Mesothelial cell of epicardium (in vitro differentiated cells): ENCODE measurements at regions not wholly inside any gene's neighbourhood (a gene's known extent, or its start where the extent isn't known, plus 50 kb on each side); places are given as distances from the start of the nearest gene placed in this dataset.
"Not testable (repeated sequence)": the region's sequence is repeated elsewhere in the genome, so short reads cannot be mapped to it uniquely, and the experiment has no call there.

Source experiments
- DNase-seq, 2 experiments: peaks; one replicate each; pipeline ENCODE4 v3.0.0; 2021; ENCODE audit warnings: low spot score in 2 of 2; ENCODE audit not compliant: unreplicated experiment in 2 of 2
- H3K27ac Mint-ChIP-seq: 2 replicates; pipeline ENCODE4 v1.8.0; 2021; ENCODE audit warnings: mixed read lengths
- H3K27me3 Mint-ChIP-seq: 2 replicates; pipeline ENCODE4 v1.8.0; 2021; ENCODE audit warnings: low read depth, mixed read lengths
- H3K36me3 Mint-ChIP-seq: 2 replicates; pipeline ENCODE4 v1.8.0; 2021; ENCODE audit warnings: mixed read lengths
- H3K4me1 Mint-ChIP-seq: 2 replicates; pipeline ENCODE4 v1.8.0; 2021; ENCODE audit warnings: mixed read lengths
- H3K4me3 Mint-ChIP-seq: 2 replicates; pipeline ENCODE4 v1.8.0; 2021; ENCODE audit warnings: mild to moderate bottlenecking, moderate library complexity, mixed read lengths
- H3K9me3 Mint-ChIP-seq: 2 replicates; pipeline ENCODE4 v1.8.0; 2021; ENCODE audit warnings: mixed read lengths
- TF ChIP-seq, protein P1 (sequence below): fragments of 200-600 bp; sonication (generic); IDR thresholded peaks from one replicate; pipeline ENCODE4 v1.5.0; 2021; ENCODE audit warnings: antibody characterized with exemption; ENCODE audit not compliant: unreplicated experiment

DNA sequence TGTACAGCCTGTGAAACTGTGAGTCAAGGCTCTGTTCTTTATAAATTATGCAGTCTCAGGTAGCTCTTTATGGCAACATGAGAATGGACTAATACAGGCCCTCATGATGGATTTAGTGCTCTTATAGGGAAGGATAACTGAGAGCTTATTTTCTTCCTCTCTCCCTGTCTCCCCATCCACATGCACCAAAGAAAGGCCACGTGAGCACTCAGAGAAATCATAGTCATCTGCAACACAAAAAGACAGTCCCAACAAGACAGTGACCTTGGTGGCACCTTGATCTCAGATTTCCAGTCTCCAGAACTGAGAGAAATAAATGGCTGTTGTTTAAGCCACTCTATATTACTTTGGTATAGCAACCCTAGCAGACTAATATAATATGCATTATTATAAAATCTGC, 2133.6 kb upstream of the ACO1 start:
- Mint-ChIP-seq H3K27me3 (no peaks in the 10 kb centered on the region), H3K4me1 (no peaks in the 10 kb centered on the region), H3K9me3 (no peaks in the 10 kb centered on the region), H3K4me3 (no peak overlapping the region), H3K27ac (no peak overlapping the region), H3K36me3 (no peaks in the 10 kb centered on the region)
- no peak for DNase-seq
- TF ChIP-seq, protein P1, sequence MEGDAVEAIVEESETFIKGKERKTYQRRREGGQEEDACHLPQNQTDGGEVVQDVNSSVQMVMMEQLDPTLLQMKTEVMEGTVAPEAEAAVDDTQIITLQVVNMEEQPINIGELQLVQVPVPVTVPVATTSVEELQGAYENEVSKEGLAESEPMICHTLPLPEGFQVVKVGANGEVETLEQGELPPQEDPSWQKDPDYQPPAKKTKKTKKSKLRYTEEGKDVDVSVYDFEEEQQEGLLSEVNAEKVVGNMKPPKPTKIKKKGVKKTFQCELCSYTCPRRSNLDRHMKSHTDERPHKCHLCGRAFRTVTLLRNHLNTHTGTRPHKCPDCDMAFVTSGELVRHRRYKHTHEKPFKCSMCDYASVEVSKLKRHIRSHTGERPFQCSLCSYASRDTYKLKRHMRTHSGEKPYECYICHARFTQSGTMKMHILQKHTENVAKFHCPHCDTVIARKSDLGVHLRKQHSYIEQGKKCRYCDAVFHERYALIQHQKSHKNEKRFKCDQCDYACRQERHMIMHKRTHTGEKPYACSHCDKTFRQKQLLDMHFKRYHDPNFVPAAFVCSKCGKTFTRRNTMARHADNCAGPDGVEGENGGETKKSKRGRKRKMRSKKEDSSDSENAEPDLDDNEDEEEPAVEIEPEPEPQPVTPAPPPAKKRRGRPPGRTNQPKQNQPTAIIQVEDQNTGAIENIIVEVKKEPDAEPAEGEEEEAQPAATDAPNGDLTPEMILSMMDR, result no peak

DNA sequence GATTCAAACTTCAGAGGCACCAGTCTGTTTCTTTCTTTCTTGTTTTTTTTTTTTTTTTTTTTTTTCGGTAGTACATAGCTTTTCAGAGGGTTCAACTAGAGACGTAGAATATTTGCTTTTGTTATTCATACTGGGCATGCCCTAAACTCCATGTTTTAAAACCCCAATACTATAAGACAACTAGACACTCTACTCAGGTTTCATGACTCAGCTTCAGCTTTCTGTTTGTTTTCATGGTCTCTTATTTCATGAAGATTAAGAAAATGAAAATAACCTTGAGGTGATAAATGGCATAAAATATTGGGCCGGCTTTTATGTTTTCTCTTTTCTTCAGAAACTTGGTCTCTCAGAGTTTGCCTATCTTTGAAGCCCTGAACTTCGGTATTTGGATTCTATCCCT, 2126.3 kb upstream of the ACO1 start:
- Mint-ChIP-seq H3K9me3 (peaks cover 19% of the 10 kb centered on the region), H3K4me3 (no peak overlapping the region), H3K27ac (no peak overlapping the region), H3K36me3 (no peaks in the 10 kb centered on the region), H3K27me3 (no peaks in the 10 kb centered on the region), H3K4me1 (no peaks in the 10 kb centered on the region)
- no peak for DNase-seq
- TF ChIP-seq, protein P1, result no peak

DNA sequence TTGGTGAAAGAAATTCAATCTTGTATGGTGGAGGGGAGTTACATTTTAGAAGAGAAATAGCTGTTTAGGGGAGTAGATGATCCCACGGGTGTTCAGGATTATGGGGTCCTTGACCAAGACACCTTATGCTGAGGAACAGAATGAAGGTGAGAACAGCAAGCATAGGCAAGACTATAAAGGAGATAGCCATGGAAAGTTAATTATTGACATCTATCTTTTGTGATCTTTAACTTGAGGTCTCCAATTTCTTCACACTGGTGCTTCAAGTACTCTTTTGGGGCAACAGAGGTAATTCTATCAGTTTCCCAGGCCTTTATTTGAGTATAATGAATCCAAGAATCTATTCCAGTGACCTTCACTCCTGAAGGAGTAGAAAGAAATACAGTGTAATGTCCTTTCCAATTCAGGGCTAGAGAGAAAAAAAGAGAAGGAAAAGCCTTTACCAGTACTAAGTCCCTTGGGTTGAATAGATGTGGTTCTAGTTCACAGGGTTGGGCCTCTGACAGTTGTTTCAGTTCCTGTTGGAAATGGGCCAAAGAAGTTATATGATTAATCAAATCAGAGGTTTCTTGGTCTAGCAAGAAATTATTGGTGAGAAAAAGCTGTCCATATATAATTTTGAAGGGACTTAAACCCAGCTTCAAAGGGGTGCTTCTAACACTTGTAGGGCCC, 2104.1 kb upstream of the ACO1 start:
- no peak overlapping the region for H3K27ac Mint-ChIP-seq
- TF ChIP-seq, protein P1, result no peak
- peaks cover 5% of the 10 kb centered on the region for H3K9me3 Mint-ChIP-seq
- H3K4me3 Mint-ChIP-seq, result no peak overlapping the region
- no peak for DNase-seq
- H3K36me3 Mint-ChIP-seq, result no peaks in the 10 kb centered on the region
- no peaks in the 10 kb centered on the region for H3K27me3 Mint-ChIP-seq
- no peaks in the 10 kb centered on the region for H3K4me1 Mint-ChIP-seq

DNA sequence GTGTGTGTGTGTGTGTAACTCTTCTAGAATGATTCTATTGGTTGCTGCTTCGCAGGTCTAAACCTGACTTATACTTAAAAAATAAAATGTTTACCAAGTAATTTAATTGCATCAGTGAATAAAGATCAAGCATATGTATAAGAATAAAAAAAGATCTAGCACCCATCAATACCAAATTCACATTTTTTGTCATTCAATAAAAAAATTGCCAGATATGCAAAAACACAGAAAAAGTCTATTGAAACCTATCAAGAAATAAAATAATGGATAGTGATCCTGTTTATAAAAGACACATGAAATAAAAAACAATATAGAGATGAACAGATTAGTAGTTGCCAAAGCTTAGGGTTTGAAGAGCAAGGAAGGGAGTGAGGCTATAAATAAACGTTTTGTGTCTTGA, 2095.0 kb upstream of the ACO1 start:
- DNase-seq, result no peak
- H3K4me3 Mint-ChIP-seq, result no peak overlapping the region
- H3K9me3 Mint-ChIP-seq, result no peaks in the 10 kb centered on the region
- H3K4me1 Mint-ChIP-seq, result no peaks in the 10 kb centered on the region
- TF ChIP-seq, protein P1, result no peak
- H3K27ac Mint-ChIP-seq, result no peak overlapping the region
- H3K27me3 Mint-ChIP-seq, result peaks cover 2% of the 10 kb centered on the region
- H3K36me3 Mint-ChIP-seq, result no peaks in the 10 kb centered on the region

DNA sequence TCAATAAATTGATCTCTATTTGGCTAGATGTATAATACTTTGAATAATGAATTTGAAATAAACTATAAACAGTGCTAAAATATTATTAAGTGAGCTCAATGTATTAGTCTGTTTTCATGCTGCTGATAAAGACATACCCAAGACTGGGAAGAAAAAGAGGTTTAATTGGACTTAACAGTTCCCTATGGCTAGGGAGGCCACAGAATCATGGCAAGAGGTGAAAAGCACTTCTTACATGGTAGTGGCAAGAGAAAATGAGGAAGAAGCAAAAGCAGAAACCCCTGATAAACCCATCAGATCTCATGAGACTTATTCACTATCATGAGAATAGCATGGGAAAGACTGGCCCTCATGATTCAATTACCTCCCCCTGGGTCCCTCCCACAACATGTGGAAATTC, 2092.4 kb upstream of the ACO1 start:
- H3K4me1 Mint-ChIP-seq, H3K4me3 Mint-ChIP-seq, H3K27ac Mint-ChIP-seq, DNase-seq, H3K36me3 Mint-ChIP-seq, H3K27me3 Mint-ChIP-seq, H3K9me3 Mint-ChIP-seq: not testable (repeated sequence)

DNA sequence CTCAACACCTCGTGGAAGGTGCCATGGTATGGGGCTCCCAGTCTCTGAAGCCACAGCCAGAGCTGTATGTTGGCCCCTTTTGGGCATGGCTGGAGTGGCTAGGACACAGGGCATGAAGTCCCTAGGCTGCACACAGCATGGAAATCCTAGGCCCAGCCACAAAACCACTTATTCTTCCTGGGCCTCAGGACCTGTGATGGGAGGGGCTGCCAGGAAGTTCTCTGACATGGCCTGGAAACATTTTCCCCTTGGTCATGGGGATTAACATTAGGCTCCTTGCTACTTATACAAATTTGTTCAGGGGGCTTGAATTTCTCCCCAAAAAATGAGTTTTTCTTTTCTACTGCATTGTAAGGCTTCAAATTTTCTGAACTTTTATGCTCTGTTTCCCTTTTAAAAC, 2091.2 kb upstream of the ACO1 start:
- H3K36me3 Mint-ChIP-seq, result no peaks in the 10 kb centered on the region
- H3K4me1 Mint-ChIP-seq, result peaks cover 7% of the 10 kb centered on the region
- no peaks in the 10 kb centered on the region for H3K9me3 Mint-ChIP-seq
- DNase-seq, result no peak
- H3K27me3 Mint-ChIP-seq, result peaks cover 2% of the 10 kb centered on the region
- TF ChIP-seq, protein P1, result no peak
- H3K27ac Mint-ChIP-seq, result no peak overlapping the region
- no peak overlapping the region for H3K4me3 Mint-ChIP-seq
